Retinal pigment epithelial cell (primary cell): ENCODE measurements at regions not wholly inside any gene's neighbourhood (a gene's known extent, or its start where the extent isn't known, plus 50 kb on each side); places are given as distances from the start of the nearest gene placed in this dataset.

Experiments used
- DNase-seq: peaks from one replicate; pipeline ENCODE4 v3.0.0-alpha.2; 2010; ENCODE audit warnings: low read depth
- H3K4me3 ChIP-seq: 2 replicates; pipeline ENCODE4 v1.5.1; 2011; ENCODE audit warnings: mild to moderate bottlenecking, low read length, control low read depth, moderate library complexity
- CTCF ChIP-seq: conservative IDR thresholded peaks from 2 replicates; pipeline ENCODE4 v1.5.1; 2011; ENCODE audit warnings: low read depth, low read length, control low read depth, inconsistent platforms

DNA sequence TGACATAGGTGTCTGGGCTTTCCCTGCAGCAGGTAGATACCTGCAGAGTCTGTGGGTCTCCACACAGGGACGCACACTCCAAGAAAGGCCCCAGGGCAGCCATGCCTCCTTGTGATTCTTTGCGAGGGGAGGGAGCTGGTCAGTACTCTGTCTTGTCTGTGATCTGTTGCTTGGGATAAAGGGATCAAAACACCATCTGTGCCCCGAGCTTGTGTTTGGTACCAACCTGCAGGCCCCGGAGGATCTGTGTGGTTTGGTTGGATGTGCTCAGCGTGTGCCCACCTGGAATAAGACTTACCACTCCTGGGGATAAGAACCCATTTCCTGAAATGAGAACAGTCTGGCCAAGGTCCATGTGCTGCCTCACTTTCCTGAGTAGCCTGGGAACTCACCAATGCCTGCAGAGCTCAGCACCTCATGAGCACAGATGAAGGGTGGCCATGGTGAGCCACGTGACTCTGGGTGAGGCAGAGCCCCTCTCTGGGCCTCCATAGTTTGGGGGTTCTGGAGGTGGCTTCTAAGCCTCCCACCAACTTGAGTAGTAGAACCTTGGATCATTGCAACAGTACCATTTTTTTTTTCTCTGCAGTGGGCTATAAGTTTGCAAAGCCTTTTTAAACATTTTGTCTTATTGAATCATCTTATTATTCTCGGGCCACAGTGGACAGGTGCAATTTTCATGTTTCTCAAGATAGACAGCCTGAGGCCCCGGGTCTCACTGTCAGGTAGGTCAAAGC is 134.8 kb downstream of the DDX1 start:
- no peak for DNase-seq
- no peak for TF ChIP-seq CTCF
- no peak overlapping the region for H3K4me3 ChIP-seq

DNA sequence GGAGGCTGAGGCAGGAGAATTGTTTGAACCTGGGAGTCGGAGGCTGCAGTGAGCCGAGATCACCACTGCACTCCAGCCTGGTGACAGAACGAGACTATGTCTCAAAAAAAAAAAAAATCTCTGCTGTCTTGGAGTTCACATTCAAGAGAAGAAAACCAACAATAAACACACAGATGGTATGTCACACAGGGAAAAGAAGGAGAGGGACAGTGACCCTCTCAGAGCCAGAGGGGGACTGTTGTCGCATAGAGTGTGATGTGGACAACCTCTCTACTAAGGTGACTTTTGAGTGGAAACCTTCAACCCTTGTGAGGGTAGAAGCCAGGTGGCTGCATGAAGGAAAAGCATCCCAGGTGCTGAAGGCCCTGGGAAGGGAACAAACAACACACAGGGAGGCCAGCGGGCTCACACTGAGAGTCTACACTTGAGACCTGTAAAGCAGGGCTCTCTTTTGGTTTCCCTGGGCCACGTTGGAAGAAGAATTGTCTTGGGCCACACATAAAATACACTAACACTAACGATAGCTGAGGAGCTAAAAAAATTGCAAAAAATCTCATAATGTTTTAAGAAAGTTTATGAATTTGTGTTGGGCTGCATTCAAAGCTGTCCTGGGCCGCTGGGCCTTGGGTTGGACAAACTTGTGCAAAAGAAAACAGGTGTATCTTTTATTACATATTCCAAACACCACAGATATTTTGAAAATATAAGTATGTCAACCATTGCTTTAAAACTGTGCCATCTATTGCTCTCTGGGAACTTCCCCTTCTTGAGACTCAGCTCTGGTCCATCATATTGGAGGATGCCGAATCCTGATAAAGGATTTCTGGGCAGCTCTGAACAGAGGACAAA is 136.0 kb downstream of the DDX1 start:
- H3K4me3 ChIP-seq = no peak overlapping the region
- TF ChIP-seq CTCF = no peak
- DNase-seq = no peak

DNA sequence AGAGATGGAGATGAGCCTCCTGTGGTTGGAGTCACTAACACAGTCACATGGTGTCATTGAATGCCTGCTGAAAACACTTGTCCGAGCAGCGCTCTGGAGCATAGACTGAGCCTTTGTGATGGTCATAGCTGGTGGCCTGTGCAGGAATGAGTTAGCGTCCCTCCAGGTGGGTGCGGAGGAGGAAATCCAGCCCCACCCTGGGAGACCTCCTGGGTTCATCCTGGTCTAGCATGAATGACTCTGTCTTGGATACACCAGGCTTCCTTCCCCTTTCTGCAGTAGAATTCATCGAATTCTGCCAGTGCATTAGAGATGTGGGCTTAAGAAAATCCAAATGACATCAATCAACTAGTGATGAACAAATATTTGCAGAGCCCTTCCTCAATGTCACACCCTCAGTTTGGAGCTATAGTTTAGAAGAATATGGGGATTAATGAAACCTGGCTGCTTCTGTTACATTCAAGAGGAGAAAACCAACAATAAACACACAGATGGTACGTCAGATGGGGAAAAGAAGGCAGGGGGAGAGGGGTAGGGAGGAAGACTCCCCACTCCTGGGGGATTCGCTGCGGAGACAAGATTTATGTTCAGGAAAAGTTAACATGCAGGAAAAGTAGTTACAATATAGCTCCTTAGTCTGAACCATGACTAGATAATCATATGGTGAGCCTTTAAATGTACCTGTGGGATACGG is 136.7 kb downstream of the DDX1 start:
- TF ChIP-seq CTCF = no peak
- no peak overlapping the region for H3K4me3 ChIP-seq
- no peak for DNase-seq

DNA sequence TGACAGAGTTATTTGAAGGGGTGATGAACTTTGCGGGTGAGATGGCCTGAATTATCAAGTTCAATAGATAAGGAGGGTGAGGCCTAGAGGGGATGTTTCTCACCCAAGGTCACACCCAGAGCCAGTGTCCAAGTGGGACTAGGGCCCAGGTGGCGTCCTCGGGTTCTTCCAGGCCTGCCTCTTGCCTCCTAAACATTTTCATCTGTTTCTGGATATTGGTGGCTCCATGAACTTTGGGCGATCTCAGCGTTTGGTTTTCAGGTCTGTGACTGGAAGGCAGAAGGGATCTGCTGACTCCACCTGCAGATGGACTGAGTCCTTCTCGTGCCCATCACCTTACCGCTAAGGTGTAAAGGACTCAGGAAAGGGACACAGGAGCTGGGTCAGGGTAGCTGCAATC is 137.3 kb downstream of the DDX1 start:
- no peak for TF ChIP-seq CTCF
- no peak overlapping the region for H3K4me3 ChIP-seq
- no peak for DNase-seq

GRCh38 chr2:15729709-15730544 is 138.3 kb downstream of the DDX1 start:
- H3K4me3 ChIP-seq = no peak overlapping the region
- DNase-seq = no peak
- TF ChIP-seq CTCF = no peak

DNA sequence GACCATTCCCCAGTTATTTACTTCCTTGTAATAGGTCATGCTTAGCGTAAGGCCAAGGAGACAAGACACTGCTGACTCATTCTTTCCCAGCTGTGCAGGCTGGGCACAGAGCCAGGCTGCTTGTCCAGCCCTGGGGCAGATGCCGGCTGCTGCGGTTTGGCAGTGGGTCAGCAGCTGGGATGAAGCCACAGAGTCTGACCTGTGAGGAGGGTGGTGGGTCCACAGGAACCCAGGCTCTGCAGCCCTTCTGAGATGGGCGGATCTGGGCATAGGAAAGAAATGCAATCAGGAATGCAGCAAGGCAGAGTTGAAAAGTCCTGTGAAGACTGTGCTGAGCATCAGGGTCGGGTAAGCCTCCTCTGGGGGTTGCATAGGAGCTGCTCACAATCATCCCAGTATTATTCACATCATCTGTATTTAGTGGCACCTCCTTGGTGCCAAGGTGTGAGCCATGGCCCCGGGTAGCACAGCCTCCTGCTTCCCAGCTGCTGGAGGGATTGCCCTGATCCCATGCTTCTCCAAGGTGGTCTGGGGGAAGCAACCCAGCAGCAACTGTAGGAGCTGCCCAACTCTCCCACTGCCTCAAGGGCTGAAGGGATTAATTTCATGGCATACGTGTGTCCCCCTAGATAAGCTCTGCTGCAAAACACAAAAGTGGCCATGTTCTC is 139.0 kb downstream of the DDX1 start:
- no peak for TF ChIP-seq CTCF
- peak; percentile 97 for DNase-seq
- H3K4me3 ChIP-seq = no peak overlapping the region
